Activated CD8-positive, alpha-beta memory T cell treated with anti-CD3 and anti-CD28 coated beads, Interleukin-2, amount 50 U/mL, for 1 hour (primary cell): ENCODE measurements at regions not wholly inside any gene's neighbourhood (a gene's known extent, or its start where the extent isn't known, plus 50 kb on each side); places are given as distances from the start of the nearest gene placed in this dataset.

ENCODE experiments used
- DNase-seq: peaks from one replicate; pipeline ENCODE4 v3.0.0-alpha.2; 2020; ENCODE audit errors: extremely low read depth

DNA sequence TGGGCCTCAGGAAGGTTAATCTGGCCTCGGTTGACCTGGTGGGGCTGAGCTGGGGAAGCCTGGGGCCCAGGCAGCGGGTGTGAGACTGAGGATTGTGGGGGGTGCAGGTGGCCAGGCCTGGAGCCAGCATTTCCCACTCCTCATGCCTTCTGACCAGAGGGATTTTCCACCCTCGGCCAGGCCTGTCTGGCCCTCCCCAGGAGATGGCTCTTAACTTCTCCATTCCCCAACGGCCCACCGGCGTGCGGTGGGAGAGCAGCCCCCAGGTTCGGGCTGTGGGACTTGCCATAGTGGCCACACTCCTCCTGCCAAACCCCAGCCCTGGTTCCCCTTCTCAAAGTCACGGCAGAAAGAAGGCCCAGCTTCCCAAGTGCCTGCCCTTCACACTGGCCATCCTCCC lies 126.5 kb upstream of the RUNX3 start:
- DNase-seq: no peak

DNA sequence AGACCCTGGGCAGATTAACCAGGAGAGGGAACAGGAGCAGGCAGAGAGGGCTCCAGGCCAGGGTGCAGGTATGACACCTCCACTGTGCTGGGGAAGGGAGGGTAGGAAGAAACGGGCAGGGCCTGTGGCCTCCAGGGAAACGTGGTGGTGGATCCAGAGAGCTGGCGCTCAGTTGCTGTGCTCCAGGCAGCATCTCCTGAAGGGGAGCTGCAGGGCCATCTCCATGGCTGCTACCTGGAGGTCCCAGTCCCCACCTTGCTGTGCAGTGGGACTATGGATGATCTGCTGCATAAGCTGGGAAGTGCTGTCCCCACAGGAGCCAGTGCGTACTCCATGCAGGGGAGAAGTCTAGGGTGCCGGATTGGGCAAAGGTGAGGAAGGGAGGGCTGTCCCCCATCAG lies 125.9 kb upstream of the RUNX3 start:
- DNase-seq: no peak

DNA sequence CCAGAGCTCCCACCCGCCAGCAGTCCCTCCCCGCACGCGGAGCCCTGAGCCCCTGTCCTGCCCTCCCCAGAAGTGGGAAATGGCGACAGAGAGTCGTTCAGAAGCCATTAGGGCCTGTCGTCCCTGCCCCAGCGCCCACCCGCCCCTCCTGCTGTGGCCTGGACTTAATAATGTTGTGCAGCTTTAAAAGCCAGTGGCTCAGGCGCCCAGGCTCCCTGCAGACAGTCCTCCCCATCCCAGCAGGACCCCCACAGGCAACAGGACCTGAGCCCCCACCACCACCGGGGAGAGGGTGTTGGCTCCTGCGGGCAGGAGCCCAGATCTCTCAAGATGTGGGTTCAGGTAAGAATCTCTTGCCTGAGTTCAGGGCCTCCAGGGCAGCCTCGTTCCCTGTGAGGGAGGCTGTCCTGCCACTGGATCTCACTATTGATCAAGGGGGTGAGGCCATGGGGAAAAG lies 125.3 kb upstream of the RUNX3 start:
- DNase-seq: no peak

DNA sequence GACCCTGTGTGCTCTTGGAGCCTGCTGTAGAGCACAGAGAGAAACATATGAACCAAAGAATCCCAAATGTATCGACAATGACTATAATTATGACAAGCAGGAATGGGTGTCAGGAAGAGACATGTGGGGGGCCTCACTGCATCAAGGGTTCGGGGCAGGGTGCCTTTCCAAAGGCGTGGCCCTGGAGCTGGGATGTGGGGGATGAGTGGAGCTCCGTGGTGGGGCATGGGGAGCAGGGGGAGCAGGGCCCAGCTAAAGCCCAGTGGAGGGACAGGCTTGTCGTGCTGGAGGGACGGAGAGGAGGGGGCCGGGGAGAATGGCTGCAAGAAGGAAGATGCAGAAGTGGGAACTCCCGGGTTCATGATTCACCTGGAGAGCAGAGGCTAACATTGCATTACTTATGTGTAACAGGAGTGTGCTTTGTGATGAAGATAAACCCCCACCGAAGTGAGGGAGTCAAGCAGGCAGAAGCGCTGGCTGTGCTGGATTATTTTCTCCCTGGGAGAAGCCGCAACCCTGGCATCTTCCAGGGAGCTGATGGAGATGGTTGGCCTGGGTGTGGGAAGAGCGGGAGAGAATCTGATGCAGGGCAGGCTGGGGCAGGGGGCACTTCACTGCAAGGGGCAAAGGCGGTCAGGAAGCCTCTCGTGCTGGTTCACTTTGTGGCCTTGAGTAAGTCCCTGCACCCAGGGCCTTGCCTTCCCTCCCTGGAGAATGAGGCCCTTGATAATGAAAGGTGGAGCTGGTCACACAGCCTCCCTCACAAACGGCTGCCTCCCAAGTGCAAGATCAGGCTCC lies 124.6 kb upstream of the RUNX3 start:
- no peak for DNase-seq

DNA sequence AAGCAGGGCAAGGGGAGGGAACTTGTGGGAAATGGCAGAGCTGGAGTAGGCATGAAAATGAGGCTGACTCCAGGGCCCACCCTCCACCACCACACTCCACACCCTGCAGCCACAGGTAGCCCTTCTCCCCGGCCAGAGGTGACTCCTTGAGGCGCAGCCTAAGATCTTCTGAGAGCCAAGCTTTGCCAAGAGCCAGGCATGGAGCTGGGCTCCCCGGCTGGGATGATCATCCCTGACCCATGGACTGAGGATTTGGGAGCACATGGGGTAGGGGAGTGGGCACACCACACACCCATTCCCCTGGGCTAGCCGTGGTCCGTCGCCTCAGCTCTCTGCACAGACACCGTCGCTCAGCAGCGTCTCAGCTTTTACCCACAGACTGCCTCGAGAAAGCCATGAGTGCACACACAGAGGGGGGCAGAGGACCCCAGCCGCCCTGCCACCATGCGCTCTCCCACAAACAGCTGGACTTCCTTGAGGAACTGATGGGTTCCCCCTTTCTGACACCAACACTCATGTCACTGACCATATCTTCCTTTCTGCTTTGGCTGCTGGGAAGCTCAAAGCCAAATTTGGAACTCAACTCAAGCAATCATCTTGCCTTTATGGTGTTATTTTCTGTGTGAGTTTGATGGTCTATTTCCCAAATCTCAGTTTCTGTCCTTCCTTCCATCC lies 123.6 kb upstream of the RUNX3 start:
- DNase-seq: no peak

DNA sequence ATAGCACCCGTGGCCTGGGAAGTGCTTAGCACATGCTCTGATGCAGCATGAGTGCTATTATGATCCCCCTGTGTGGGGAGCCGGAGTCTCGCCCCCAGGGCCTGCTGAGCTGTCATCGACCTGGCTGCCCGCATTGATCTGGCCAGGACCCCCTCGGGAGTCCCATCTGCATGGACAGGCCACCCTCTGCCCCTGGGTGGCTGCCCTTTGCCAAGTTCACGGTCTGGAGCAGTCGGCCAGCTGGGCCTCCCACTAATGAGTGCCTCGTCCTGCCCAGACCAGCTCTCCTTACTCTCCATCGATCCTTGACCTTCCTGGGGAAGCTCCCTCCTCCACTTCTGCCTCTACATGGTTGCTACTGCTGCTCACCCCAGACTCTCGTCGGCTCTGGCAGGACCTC lies 121.8 kb upstream of the RUNX3 start:
- no peak for DNase-seq

DNA sequence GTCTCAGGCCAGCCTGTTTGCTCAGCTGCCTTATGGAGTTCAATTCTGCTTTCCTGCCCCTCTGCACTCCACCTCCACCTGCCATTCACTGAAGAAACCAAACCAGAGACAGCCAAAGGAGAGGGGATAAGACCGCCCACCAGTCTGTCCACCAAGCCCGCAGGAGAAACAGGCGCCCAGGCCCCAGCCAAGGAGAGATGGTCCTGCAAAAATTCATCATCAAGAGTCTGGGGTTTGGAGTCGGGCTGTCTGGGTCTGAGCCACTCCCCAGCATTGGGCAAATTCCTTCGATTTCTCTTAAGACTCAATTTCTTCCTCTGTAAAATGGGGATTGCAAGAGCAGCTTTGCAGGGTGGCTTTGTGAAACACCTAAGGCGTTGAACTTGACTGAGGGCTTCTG lies 121.4 kb upstream of the RUNX3 start:
- DNase-seq: no peak

DNA sequence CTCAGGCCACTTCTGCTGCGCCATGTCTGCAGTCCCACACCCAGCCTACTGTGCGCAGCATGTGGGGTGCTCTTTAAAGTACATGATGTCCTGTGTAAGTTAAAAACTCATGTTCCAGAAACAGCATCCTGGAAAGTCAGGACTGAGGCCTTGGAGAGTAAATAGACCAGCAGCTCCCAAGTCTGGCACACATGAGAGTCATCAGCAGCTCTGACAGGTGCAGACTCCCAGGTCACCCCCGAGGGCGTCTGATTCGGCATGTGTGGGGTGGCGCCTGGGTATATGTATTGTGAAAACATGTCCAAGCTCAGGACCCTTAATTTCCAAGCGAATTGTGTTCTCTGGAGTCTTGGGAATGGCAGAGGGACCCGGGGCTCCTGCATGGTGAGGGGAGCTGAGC lies 120.1 kb upstream of the RUNX3 start:
- DNase-seq: no peak

DNA sequence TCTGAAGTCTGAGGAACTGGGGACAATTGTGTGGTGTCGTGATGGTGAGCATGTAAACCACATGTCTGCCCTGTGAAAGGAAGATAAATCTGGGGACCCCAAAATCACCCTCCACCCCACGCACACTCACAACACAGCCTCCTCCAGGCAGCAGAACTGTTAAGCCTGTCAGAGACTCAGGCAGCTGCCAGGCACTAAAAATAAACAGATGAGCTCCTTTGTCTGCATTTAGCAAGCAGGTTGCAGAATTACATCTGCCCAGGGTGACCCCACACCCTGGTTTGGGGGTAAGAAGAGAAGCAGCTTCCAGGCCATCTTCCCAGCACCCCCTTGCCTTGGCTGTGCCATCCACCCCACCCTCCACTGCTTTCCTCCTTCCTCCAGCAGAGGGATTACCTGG lies 119.1 kb upstream of the RUNX3 start:
- no peak for DNase-seq

DNA sequence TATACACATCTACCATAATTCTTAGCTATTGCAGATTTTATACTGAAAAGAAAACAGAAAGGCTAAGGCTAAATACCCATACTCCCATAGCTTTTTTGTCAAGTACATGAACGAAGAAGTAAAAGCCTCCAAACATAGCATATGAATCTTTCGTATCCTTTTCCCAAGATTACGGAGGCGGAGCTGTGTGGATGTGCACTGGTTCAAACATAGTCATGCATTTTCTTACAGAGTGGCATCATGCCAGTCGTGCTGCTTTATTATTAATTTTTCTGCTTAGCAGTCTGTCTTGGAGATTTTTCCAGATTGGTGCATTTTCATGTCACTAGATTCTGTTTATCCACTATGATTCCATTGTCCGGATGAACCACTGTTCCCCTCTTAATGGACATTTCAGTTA lies 118.7 kb upstream of the RUNX3 start:
- no peak for DNase-seq

DNA sequence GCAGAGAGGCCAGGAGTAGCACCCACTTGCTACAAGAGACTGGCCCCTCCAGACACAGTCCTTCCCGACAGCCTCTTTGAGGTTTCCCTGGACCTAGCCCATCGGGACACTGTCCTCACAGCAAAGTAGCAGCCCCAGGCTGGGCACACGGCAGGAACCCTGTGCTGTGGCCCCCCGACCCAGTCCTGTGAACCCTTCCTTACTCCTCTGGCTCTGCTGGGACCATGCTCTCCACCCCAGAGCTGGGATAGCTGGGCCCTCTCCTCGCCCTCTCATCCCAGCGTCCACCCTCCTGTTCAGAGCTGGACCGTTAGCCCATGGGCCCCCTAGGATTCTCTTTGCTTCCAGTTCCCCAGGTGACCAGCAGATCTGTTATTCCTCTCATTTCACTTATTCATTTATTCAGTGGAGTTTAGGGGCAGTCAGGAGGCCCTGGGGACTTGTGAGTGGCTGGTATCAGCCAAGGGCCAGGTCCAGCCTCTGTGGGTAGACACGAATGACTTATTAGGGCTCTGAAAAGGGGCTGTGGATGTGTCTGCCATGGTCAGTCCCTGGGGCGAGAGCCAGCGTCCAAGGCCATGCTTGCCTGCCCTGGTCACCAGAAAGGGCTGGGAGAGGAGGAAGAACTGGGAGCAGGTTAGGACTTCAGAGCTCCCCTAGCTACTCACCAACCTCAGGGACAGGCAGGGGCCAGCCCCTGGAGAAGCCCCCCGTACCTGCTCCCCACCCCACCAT lies 117.6 kb upstream of the RUNX3 start:
- DNase-seq: no peak

DNA sequence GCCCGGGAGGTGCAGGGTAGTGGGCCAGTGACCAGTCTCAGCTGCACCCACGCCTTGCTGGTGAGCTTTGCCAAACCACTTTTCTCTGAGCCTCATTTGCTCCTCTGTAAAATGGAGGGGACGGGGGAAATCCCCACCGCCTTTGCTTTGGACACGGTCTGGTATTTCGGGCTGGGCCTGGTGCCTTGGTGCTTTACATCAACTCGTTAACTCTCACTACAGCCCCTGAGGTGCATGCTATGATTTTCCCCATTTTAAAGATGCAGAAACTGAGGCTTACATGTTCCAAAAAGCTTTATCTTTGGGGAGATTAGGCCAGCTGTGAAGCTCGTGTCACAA lies 116.1 kb upstream of the RUNX3 start:
- DNase-seq: no peak

DNA sequence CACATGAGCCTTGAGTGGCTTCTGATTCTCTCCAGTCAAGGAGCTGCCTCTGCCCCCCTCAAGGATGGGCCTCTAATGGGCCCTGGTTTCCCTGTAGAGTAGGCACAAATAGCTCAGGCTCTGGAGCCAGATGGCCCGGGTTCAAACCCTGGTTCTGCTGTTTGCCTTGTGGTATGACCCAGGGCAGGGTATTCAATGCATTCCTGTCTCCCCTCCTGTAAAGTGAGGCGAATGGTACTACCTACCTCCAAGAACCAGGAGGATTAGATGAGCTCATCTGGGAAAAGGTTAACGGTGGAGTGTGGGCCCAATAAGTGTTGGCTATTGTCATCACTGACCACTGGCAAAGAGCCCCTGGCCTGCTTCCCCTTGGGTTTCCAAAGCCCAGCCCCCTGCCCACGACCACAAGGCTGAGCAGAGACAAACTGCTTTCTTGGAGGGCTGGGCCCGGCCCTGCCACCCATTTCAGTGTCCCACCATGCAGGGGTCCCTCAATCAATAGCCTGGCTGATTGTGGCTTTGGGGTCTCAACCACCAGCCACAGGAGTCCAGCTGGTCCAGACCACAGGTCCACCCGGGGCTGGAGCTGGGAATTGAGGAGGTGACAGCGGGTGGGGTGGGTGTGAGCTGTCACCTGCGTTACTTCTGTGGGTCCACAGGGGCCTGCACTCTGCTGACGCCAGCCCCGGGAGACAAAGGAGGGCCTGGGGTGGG lies 115.6 kb upstream of the RUNX3 start:
- no peak for DNase-seq

DNA sequence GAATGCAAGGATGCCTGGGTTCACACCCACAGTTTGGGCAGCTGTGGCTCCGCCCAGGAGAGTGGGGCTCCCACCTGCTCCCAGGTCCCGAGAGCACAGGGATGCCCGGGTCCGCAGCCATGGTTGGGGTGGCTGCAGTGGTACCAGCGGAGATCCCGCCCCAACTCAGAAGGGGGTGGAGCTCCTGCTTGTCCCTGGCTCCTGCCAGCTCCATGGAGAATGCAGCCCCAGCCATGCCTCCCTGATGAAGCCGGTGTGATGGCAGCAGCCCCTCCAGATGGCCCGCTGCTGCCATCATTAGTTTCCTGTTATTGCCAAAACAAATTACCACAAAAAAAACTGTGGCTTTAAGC lies 113.1 kb upstream of the RUNX3 start:
- DNase-seq: no peak

DNA sequence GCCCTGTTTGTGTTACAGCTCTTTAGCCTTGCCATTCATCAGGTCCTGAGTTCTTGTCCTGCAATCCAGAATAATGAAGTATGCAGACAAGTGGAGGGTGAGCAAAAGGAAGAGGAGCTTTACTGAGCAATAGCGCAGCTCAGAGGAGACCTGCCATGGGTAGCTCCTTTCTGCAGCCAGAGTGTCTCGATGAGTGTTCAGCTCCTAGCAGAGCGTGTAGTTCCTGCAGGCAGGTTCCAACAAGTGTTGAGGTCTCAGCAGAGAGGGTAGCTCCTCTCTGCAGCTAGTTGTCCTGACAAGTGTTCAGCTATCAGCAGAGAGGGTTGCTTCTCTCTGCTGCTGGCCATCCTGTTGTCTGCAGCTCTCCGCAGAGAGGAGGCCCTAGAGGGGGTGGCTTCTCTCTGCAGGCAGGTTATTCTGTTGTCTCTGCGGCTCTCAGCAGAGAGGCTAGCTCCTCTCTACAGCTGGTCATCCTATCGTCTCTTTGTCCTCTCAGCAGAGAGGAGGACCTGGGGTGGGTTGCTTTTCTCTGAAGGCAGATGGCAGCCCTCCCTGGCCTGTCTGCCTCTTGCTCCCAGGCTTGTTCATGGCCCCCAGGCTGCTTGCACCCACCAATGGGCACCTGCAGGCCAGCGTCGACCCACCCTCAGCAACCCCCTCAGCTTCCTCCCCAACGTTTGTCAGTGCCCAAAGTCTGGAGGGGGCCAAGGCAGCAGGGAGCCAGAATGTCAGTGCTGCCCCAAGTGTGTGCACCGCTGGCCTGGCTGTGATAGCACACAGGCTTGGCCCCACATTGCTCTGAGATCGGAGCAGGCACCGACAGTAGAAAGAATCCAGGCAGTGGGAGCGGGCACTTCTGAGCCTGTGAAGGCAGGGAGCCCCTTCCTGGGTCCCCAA lies 112.5 kb upstream of the RUNX3 start:
- DNase-seq: no peak

DNA sequence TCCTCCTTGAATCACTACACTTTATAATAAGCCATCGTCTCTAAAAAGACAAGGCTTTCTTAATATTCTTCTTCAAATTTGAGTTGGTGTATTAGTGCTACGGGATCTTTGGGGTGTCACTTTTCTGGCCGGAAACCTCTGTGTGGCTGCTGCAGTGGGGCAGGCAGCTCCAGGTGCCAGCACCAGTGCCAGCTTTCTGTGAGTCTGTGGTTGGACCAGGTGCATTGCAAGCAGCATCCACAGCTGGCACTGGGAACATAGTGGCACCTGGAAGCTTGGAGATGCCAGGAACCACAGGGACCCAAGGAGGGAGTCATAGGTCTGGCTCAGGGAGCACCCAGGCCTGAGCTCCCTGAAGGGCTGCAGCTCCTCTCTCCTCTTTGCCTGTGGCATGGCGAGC lies 111.8 kb upstream of the RUNX3 start:
- no peak for DNase-seq

DNA sequence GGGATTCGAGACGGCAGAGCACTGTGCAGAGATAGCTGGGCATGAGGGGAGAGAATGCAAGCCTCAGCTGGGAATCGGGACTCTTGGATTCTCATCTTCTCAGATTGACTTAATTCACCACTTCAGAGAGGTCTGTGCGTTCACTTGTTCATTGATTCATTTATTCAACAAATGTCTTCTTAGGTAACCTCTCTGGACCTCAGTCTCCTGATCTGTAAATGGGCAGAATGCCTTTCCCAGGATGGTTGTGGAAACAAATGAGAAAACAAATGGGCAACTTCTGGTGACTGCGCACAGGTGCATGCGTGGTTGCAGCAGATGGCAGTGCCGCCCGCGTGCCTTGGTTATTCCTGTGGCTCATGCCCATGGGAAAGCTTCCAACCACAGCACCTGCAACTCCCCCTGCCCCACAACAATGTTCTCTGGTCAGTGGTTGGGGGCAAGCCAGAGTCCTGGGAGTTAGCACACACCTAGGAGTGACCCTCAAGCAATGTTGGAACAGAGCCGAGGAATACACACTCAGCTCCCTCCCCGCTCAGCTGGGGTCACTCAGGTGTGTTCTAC lies 110.1 kb upstream of the RUNX3 start:
- DNase-seq: no peak

DNA sequence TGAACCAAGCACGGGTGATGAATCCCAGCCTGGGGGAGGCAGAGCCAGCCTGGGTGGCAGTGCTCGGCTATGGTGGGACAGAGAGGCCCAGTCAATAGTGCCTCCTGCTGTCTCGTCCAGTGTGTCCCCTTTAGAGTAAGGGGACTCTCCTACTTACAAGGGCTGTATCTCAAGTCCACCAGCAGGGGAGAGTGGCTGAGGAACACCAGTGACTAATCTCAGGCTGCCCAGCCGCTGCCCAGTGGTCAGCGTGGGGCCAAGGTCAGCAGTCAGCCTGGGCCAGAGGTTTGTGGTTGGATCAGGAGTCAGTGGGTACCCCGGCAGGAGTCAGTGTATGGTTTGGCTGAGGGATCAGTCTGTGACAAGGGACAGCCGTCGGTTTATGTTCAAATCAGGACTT lies 109.2 kb upstream of the RUNX3 start:
- DNase-seq: no peak

DNA sequence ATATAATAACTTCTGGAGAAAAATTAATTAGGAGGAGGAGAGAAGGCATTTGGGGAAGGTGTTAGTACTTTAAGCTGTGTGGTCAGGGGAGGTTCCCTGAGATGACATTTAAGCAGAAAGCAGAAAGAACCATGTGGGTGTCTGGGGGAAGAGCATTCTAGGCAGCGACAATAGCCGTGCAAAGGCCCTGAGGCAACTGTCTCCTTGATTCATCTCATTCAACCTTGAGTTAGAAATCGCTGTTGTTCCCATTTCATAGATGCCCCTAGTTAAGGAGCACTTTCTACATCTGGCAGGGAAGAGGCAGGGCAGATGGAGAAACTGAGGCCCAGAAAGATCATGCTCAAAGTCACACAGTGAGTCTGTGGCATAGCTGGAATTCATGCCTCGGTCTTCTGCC lies 108.6 kb upstream of the RUNX3 start:
- DNase-seq: no peak

DNA sequence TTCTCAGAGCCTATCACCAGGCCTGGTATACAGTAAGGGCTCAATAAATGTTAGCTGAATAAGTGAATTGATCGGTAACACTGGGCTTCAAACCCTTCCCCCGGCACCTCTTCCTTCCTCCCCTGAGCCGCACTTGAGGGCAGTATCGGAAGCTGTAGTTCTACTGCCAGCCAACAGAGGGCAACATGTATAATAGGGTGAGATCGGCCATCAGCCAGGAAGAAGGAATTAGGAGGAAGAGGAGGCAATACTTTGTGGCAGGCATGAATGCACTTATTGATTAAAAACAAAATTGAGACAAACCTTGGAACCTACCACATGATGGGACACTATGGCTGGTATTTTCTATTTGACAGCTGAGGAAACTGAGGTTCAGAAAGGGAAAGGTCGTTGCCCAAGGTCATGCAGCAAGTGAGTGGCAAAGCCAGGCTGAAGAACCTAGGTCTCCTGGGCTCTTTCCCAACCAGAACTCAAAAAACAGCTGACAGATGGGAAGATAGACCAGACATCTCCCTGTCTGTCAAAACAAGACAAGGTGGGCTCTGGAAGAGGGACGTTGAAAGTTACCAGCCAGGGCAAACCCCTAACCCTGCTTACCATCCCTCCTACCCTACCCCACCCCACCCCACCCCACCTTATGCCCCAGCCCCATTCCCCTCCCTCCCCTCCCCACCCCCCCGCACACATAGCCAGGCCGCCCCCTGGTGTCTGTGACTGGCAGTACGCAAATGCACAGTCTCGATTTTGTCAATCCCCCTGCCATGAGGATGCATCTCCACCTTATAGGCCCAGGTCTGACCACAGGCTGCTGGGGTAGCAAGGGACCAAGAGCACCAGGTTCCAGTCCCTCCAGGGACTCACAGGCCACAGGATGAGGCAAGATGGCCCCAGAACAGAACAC lies 107.3 kb upstream of the RUNX3 start:
- DNase-seq: no peak
